IPS-20b (cell line): ENCODE measurements at regions not wholly inside any gene's neighbourhood (a gene's known extent, or its start where the extent isn't known, plus 50 kb on each side); places are given as distances from the start of the nearest gene placed in this dataset.
"Not testable (repeated sequence)": the region's sequence is repeated elsewhere in the genome, so short reads cannot be mapped to it uniquely, and the experiment has no call there.

Experiments used
- H3K27ac ChIP-seq: one replicate; pipeline ENCODE4 v1.5.1; 2013; ENCODE audit warnings: low read length
- H3K27me3 ChIP-seq: 2 replicates; pipeline ENCODE4 v1.6.1; 2013; ENCODE audit warnings: mild to moderate bottlenecking, low read length, inconsistent platforms; ENCODE audit not compliant: insufficient read depth
- H3K36me3 ChIP-seq: 2 replicates; pipeline ENCODE4 v1.6.1; 2013; ENCODE audit warnings: low read depth, mild to moderate bottlenecking, inconsistent platforms, low read length, moderate library complexity; ENCODE audit not compliant: insufficient read depth
- H3K4me1 ChIP-seq: 2 replicates; pipeline ENCODE4 v1.6.1; 2013; ENCODE audit warnings: mild to moderate bottlenecking, control low read depth, inconsistent platforms, low read length, moderate library complexity; ENCODE audit not compliant: insufficient read depth
- H3K4me3 ChIP-seq: 2 replicates; pipeline ENCODE4 v1.5.1; 2013; ENCODE audit warnings: mild to moderate bottlenecking, low read length, inconsistent platforms
- H3K9ac ChIP-seq: 2 replicates; pipeline ENCODE4 v1.6.1; 2013; ENCODE audit warnings: low read depth, mild to moderate bottlenecking, inconsistent platforms, low read length, moderate library complexity
- H3K9me3 ChIP-seq: 2 replicates; pipeline ENCODE4 v1.6.1; 2013; ENCODE audit warnings: mild to moderate bottlenecking, low read depth, low read length, inconsistent platforms; ENCODE audit not compliant: insufficient read depth

DNA sequence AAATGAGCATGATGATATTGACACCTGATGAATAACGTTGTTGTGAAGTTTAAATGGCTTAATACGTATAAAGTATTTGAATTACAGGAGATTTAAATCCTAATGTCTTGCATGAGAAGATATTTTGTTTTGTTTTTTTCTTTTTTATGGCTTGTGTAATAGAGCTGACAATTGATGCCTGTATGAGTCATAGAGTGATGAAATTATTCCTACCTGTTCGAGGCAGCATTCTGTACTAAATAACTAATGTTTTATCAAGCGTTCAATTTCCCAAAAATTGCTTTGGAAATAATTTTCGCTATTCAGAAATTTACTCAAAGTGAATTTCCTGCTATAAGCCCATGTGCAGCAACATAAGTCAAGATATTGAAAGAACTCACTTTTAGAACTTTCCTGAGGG lies 554.0 kb downstream of the PCDH11X start:
- H3K36me3 ChIP-seq, H3K4me3 ChIP-seq, H3K9me3 ChIP-seq, H3K4me1 ChIP-seq, H3K27me3 ChIP-seq, H3K9ac ChIP-seq, H3K27ac ChIP-seq: not testable (repeated sequence)

DNA sequence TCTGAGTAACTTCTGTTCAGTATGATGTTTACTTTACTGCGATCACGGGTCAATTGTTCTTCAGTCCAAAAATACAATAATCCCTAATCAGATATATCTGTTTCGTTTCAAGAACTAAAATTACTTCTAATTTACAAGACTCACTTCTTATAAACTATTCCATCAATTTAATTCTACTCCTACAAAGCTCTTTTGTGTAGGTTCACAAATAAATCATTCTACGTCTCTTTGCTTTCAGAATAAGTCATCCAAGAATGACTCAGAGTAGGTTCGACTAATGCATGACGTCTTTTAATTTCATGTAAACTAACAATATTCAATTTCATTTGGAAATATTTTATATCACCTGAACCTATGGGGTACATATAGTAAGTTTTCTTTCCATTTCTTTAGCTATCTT lies 571.9 kb downstream of the PCDH11X start:
- H3K36me3 ChIP-seq, H3K27ac ChIP-seq, H3K9ac ChIP-seq, H3K4me3 ChIP-seq, H3K4me1 ChIP-seq, H3K27me3 ChIP-seq, H3K9me3 ChIP-seq: not testable (repeated sequence)

DNA sequence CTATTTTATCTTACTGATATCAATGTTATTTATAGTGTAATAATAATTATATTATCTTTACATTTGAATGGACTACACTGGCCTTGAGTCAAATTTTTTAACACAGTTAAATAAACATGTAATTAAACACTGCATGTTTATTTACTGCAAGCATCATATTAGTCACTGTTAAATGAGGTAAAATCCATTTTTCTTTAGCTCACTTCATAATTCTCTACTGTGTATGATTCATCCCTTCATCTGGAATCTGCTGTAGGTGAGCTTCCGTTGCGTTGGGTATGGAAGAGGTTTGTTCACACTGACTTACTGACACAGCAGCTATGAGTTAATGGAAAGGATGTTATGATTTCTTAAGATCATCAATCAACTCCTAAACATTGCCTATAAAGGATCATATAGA lies 572.3 kb downstream of the PCDH11X start:
- Histone ChIP-seq H3K4me3 (no peak overlapping the region), H3K27me3 (no peaks in the 10 kb centered on the region), H3K4me1 (no peaks in the 10 kb centered on the region), H3K9me3 (no peaks in the 10 kb centered on the region), H3K27ac (no peak overlapping the region), H3K36me3 (no peaks in the 10 kb centered on the region), H3K9ac (no peak overlapping the region)
